ENCODE measurements at regions not wholly inside any gene's neighbourhood (a gene's known extent, or its start where the extent isn't known, plus 50 kb on each side); places are given as distances from the start of the nearest gene placed in this dataset.

- Histone ChIP-seq H3K27me3 (ENCODE audit: low read length) (no peaks in the 10 kb centered on the region), H3K27ac (ENCODE audit: low read length) (no peak overlapping the region), H3K9me3 (ENCODE audit: low read length) (no peaks in the 10 kb centered on the region), H3K36me3 (ENCODE audit: insufficient read depth, low read length) (no peaks in the 10 kb centered on the region), H3K4me2 (ENCODE audit: low read depth, low read length, poor library complexity, severe bottlenecking) (no peak overlapping the region), H3K4me3 (ENCODE audit: low read length) (no peak overlapping the region), H3K4me1 (ENCODE audit: low read length) (no peaks in the 10 kb centered on the region), H4K20me1 (ENCODE audit: insufficient read depth, low read depth, low read length) (no peaks in the 10 kb centered on the region), H3K79me2 (ENCODE audit: low read length) (no peaks in the 10 kb centered on the region), H3K9me2 (replicated peaks; ENCODE audit: insufficient read depth, low read length) (no peaks in the 10 kb centered on the region), H3K9ac (ENCODE audit: low read length) (no peak overlapping the region), H2AFZ (ENCODE audit: low read length) (no peak overlapping the region)
- DNase-seq: no peak
These were observed 115.1 kb upstream of the JAG1 start for GRCh38 chr20:10788877-10789276.

- Histone ChIP-seq H3K9me2 (replicated peaks; ENCODE audit: insufficient read depth, low read length) (no peaks in the 10 kb centered on the region), H3K4me3 (ENCODE audit: low read length) (no peak overlapping the region), H2AFZ (ENCODE audit: low read length) (no peak overlapping the region), H3K79me2 (ENCODE audit: low read length) (no peaks in the 10 kb centered on the region), H3K27me3 (ENCODE audit: low read length) (no peaks in the 10 kb centered on the region), H3K4me1 (ENCODE audit: low read length) (no peaks in the 10 kb centered on the region), H3K27ac (ENCODE audit: low read length) (no peak overlapping the region), H3K9ac (ENCODE audit: low read length) (no peak overlapping the region), H3K9me3 (ENCODE audit: low read length) (no peaks in the 10 kb centered on the region), H4K20me1 (ENCODE audit: insufficient read depth, low read depth, low read length) (no peaks in the 10 kb centered on the region), H3K36me3 (ENCODE audit: insufficient read depth, low read length) (no peaks in the 10 kb centered on the region), H3K4me2 (ENCODE audit: low read depth, low read length, poor library complexity, severe bottlenecking) (no peak overlapping the region)
- no peak for DNase-seq
These were observed 115.6 kb upstream of the JAG1 start for GRCh38 chr20:10789386-10789785.

- no peak overlapping the region for H3K9ac ChIP-seq (ENCODE audit: low read length)
- H3K9me3 ChIP-seq (ENCODE audit: low read length): no peaks in the 10 kb centered on the region
- no peaks in the 10 kb centered on the region for H3K27me3 ChIP-seq (ENCODE audit: low read length)
- H2AFZ ChIP-seq (ENCODE audit: low read length): no peak overlapping the region
- H4K20me1 ChIP-seq (ENCODE audit: insufficient read depth, low read depth, low read length): no peaks in the 10 kb centered on the region
- no peaks in the 10 kb centered on the region for H3K79me2 ChIP-seq (ENCODE audit: low read length)
- no peak overlapping the region for H3K27ac ChIP-seq (ENCODE audit: low read length)
- no peak overlapping the region for H3K4me2 ChIP-seq (ENCODE audit: low read depth, low read length, poor library complexity, severe bottlenecking)
- H3K36me3 ChIP-seq (ENCODE audit: insufficient read depth, low read length): no peaks in the 10 kb centered on the region
- no peaks in the 10 kb centered on the region for H3K4me1 ChIP-seq (ENCODE audit: low read length)
- DNase-seq: no peak
- no peak overlapping the region for H3K4me3 ChIP-seq (ENCODE audit: low read length)
- no peaks in the 10 kb centered on the region for H3K9me2 ChIP-seq (replicated peaks; ENCODE audit: insufficient read depth, low read length)
These were observed 116.2 kb upstream of the JAG1 start for GRCh38 chr20:10790013-10790412.

- no peaks in the 10 kb centered on the region for H3K27me3 ChIP-seq (ENCODE audit: low read length)
- H3K9ac ChIP-seq (ENCODE audit: low read length): no peak overlapping the region
- no peak overlapping the region for H2AFZ ChIP-seq (ENCODE audit: low read length)
- no peaks in the 10 kb centered on the region for H3K36me3 ChIP-seq (ENCODE audit: insufficient read depth, low read length)
- H3K27ac ChIP-seq (ENCODE audit: low read length): no peak overlapping the region
- H3K9me3 ChIP-seq (ENCODE audit: low read length): no peaks in the 10 kb centered on the region
- no peak overlapping the region for H3K4me2 ChIP-seq (ENCODE audit: low read depth, low read length, poor library complexity, severe bottlenecking)
- H3K79me2 ChIP-seq (ENCODE audit: low read length): no peaks in the 10 kb centered on the region
- H3K4me3 ChIP-seq (ENCODE audit: low read length): no peak overlapping the region
- H3K4me1 ChIP-seq (ENCODE audit: low read length): no peaks in the 10 kb centered on the region
- no peaks in the 10 kb centered on the region for H4K20me1 ChIP-seq (ENCODE audit: insufficient read depth, low read depth, low read length)
- no peak for DNase-seq
- H3K9me2 ChIP-seq (replicated peaks; ENCODE audit: insufficient read depth, low read length): no peaks in the 10 kb centered on the region
These were observed 118.5 kb upstream of the JAG1 start for GRCh38 chr20:10792291-10792690.

- no peak overlapping the region for H3K4me3 ChIP-seq (ENCODE audit: low read length)
- no peak overlapping the region for H3K27ac ChIP-seq (ENCODE audit: low read length)
- no peaks in the 10 kb centered on the region for H4K20me1 ChIP-seq (ENCODE audit: insufficient read depth, low read depth, low read length)
- no peaks in the 10 kb centered on the region for H3K4me1 ChIP-seq (ENCODE audit: low read length)
- no peaks in the 10 kb centered on the region for H3K79me2 ChIP-seq (ENCODE audit: low read length)
- no peaks in the 10 kb centered on the region for H3K27me3 ChIP-seq (ENCODE audit: low read length)
- H3K4me2 ChIP-seq (ENCODE audit: low read depth, low read length, poor library complexity, severe bottlenecking): no peak overlapping the region
- DNase-seq: no peak
- H3K9ac ChIP-seq (ENCODE audit: low read length): no peak overlapping the region
- no peaks in the 10 kb centered on the region for H3K9me3 ChIP-seq (ENCODE audit: low read length)
- no peak overlapping the region for H2AFZ ChIP-seq (ENCODE audit: low read length)
- no peaks in the 10 kb centered on the region for H3K36me3 ChIP-seq (ENCODE audit: insufficient read depth, low read length)
- no peaks in the 10 kb centered on the region for H3K9me2 ChIP-seq (replicated peaks; ENCODE audit: insufficient read depth, low read length)
These were observed 120.0 kb upstream of the JAG1 start for GRCh38 chr20:10793766-10794165.

GRCh38 chr20:10794765-10795164 lies 121.0 kb upstream of the JAG1 start:
- Histone ChIP-seq H3K79me2 (ENCODE audit: low read length) (no peaks in the 10 kb centered on the region), H4K20me1 (ENCODE audit: insufficient read depth, low read depth, low read length) (no peaks in the 10 kb centered on the region), H3K36me3 (ENCODE audit: insufficient read depth, low read length) (no peaks in the 10 kb centered on the region), H3K27me3 (ENCODE audit: low read length) (no peaks in the 10 kb centered on the region), H3K9ac (ENCODE audit: low read length) (no peak overlapping the region), H3K4me1 (ENCODE audit: low read length) (no peaks in the 10 kb centered on the region), H3K9me2 (replicated peaks; ENCODE audit: insufficient read depth, low read length) (no peaks in the 10 kb centered on the region), H3K27ac (ENCODE audit: low read length) (no peak overlapping the region), H3K4me3 (ENCODE audit: low read length) (no peak overlapping the region), H3K4me2 (ENCODE audit: low read depth, low read length, poor library complexity, severe bottlenecking) (no peak overlapping the region), H2AFZ (ENCODE audit: low read length) (no peak overlapping the region), H3K9me3 (ENCODE audit: low read length) (no peaks in the 10 kb centered on the region)
- no peak for DNase-seq

- no peak overlapping the region for H2AFZ ChIP-seq (ENCODE audit: low read length)
- H3K9me2 ChIP-seq (replicated peaks; ENCODE audit: insufficient read depth, low read length): no peaks in the 10 kb centered on the region
- H3K79me2 ChIP-seq (ENCODE audit: low read length): no peaks in the 10 kb centered on the region
- H3K27me3 ChIP-seq (ENCODE audit: low read length): no peaks in the 10 kb centered on the region
- H3K4me2 ChIP-seq (ENCODE audit: low read depth, low read length, poor library complexity, severe bottlenecking): no peak overlapping the region
- H3K36me3 ChIP-seq (ENCODE audit: insufficient read depth, low read length): no peaks in the 10 kb centered on the region
- no peak overlapping the region for H3K4me3 ChIP-seq (ENCODE audit: low read length)
- H3K27ac ChIP-seq (ENCODE audit: low read length): no peak overlapping the region
- no peak overlapping the region for H3K9ac ChIP-seq (ENCODE audit: low read length)
- H4K20me1 ChIP-seq (ENCODE audit: insufficient read depth, low read depth, low read length): no peaks in the 10 kb centered on the region
- H3K4me1 ChIP-seq (ENCODE audit: low read length): no peaks in the 10 kb centered on the region
- no peak for DNase-seq
- no peaks in the 10 kb centered on the region for H3K9me3 ChIP-seq (ENCODE audit: low read length)
These were observed 121.7 kb upstream of the JAG1 start for GRCh38 chr20:10795286-10796026.

- Histone ChIP-seq H3K9me2 (replicated peaks; ENCODE audit: insufficient read depth, low read length) (no peaks in the 10 kb centered on the region), H3K36me3 (ENCODE audit: insufficient read depth, low read length) (no peaks in the 10 kb centered on the region), H3K9ac (ENCODE audit: low read length) (no peak overlapping the region), H3K4me3 (ENCODE audit: low read length) (no peak overlapping the region), H2AFZ (ENCODE audit: low read length) (no peak overlapping the region), H3K79me2 (ENCODE audit: low read length) (no peaks in the 10 kb centered on the region), H3K4me1 (ENCODE audit: low read length) (no peaks in the 10 kb centered on the region), H3K27ac (ENCODE audit: low read length) (no peak overlapping the region), H3K4me2 (ENCODE audit: low read depth, low read length, poor library complexity, severe bottlenecking) (no peak overlapping the region), H3K9me3 (ENCODE audit: low read length) (no peaks in the 10 kb centered on the region), H4K20me1 (ENCODE audit: insufficient read depth, low read depth, low read length) (no peaks in the 10 kb centered on the region), H3K27me3 (ENCODE audit: low read length) (no peaks in the 10 kb centered on the region)
- no peak for DNase-seq
These were observed 125.0 kb upstream of the JAG1 start for GRCh38 chr20:10798811-10799210.
